Stomach (tissue), 4 donors: ENCODE measurements at regions not wholly inside any gene's neighbourhood (a gene's known extent, or its start where the extent isn't known, plus 50 kb on each side); places are given as distances from the start of the nearest gene placed in this dataset.

Source experiments
- CTCF ChIP-seq, 7 experiments: fragments of 450-650 bp in 4 of 7; fragments of 200-600 bp in 3 of 7; sonication (generic) in 3 of 7; IDR thresholded peaks; one replicate each; pipeline ENCODE4 v1.5.1; 2016 to 2019; ENCODE audit warnings: antibody characterized with exemption in 7 of 7, control low read depth in 2 of 7, mild to moderate bottlenecking in 1 of 7
- POLR2A ChIP-seq, 4 donors: fragments of 450-650 bp; IDR thresholded peaks; one replicate each; pipeline ENCODE4 v1.6.1; 2016; ENCODE audit warnings: antibody characterized with exemption in 4 of 4, control low read depth in 2 of 4, mild to moderate bottlenecking in 1 of 4, moderate library complexity in 1 of 4
- POLR2AphosphoS5 ChIP-seq, 3 donors: sonication (generic); formaldehyde crosslinking; IDR thresholded peaks; one replicate each; pipeline ENCODE4 v1.6.1; 2016; ENCODE audit warnings: antibody characterized with exemption in 3 of 3

- TF ChIP-seq CTCF (IDR thresholded peaks at IDR 0.05) (no peak), POLR2A (IDR thresholded peaks at IDR 0.05) (no peak), POLR2AphosphoS5 (IDR thresholded peaks at IDR 0.05) (no peak)
Observed at GRCh38 chr18:64806232-64806631, 657.3 kb upstream of the LINC00305 start.
